Colonic mucosa (tissue), 4 donors: ENCODE measurements at regions not wholly inside any gene's neighbourhood (a gene's known extent, or its start where the extent isn't known, plus 50 kb on each side); places are given as distances from the start of the nearest gene placed in this dataset.

ENCODE experiments used
- DNase-seq: peaks from one replicate; pipeline ENCODE4 v3.0.0-alpha.2; 2020
- H3K27ac ChIP-seq: fragments of 200-600 bp; one replicate; pipeline ENCODE4 v1.8.0; 2021
- H3K27me3 ChIP-seq: fragments of 200-600 bp; one replicate; pipeline ENCODE4 v1.8.0; 2021
- H3K36me3 ChIP-seq: fragments of 200-600 bp; one replicate; pipeline ENCODE4 v1.8.0; 2021
- H3K4me1 ChIP-seq: fragments of 200-600 bp; one replicate; pipeline ENCODE4 v1.8.0; 2021; ENCODE audit warnings: mild to moderate bottlenecking
- H3K4me3 ChIP-seq: fragments of 200-600 bp; one replicate; pipeline ENCODE4 v1.8.0; 2021
- H3K9ac ChIP-seq, 2 donors: one replicate each; pipeline ENCODE4 v1.7.0; 2013; ENCODE audit warnings: control low read depth in 2 of 2, low read depth in 2 of 2, low read length in 2 of 2
- H3K9me3 ChIP-seq: fragments of 200-600 bp; one replicate; pipeline ENCODE4 v1.8.0; 2021
- intact Hi-C: fragments of 100-400 bp; cut with DNase I; formaldehyde crosslinking; loops from one replicate; pipeline ENCODE4 v1.14.1; 2022
- TF ChIP-seq, protein P1 (sequence below): fragments of 200-600 bp; IDR thresholded peaks from one replicate; pipeline ENCODE4 v1.8.0; 2022; ENCODE audit warnings: antibody characterized with exemption, mild to moderate bottlenecking
- donor health status: healthy.
- donor health status: DM: no; HTN: no; CAD: no.
- donor health status: DM: no; HTN: no; CAD: no.

DNA sequence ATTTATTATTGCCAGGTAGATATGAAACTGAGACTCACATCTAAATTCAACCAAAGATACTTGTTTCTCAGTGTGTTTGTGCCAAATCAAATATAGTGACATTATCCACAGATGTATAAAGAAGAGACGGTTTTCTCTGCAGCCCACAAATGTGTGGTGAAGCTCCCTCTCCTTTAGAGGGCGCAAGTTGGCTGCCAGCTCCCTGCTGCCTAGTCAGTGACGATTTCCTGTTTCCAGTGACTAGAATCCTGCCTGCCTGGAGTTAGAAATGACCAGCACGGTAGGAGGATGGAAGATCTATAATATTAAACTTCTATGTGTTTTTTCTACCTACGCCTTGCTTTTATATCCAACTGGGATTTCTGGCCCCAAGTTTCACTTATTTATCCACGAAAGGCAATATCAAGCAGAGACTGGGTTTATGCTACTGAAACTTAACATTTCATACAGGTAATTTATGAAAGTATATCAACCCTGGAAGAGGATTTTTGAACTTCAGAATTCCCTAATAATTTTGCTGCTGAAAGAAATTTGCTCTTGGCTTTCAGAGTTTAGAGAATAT lies 1793.7 kb upstream of the TENM3 start:
- no peak for DNase-seq
- Histone ChIP-seq H3K9ac (no peak overlapping the region), H3K27me3 (no peaks in the 10 kb centered on the region), H3K36me3 (no peaks in the 10 kb centered on the region), H3K9me3 (no peaks in the 10 kb centered on the region), H3K4me3 (no peak overlapping the region), H3K27ac (no peak overlapping the region), H3K4me1 (no peaks in the 10 kb centered on the region)
- TF ChIP-seq, protein P1, sequence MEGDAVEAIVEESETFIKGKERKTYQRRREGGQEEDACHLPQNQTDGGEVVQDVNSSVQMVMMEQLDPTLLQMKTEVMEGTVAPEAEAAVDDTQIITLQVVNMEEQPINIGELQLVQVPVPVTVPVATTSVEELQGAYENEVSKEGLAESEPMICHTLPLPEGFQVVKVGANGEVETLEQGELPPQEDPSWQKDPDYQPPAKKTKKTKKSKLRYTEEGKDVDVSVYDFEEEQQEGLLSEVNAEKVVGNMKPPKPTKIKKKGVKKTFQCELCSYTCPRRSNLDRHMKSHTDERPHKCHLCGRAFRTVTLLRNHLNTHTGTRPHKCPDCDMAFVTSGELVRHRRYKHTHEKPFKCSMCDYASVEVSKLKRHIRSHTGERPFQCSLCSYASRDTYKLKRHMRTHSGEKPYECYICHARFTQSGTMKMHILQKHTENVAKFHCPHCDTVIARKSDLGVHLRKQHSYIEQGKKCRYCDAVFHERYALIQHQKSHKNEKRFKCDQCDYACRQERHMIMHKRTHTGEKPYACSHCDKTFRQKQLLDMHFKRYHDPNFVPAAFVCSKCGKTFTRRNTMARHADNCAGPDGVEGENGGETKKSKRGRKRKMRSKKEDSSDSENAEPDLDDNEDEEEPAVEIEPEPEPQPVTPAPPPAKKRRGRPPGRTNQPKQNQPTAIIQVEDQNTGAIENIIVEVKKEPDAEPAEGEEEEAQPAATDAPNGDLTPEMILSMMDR: no peak
- intact Hi-C loops: no loop called here

DNA sequence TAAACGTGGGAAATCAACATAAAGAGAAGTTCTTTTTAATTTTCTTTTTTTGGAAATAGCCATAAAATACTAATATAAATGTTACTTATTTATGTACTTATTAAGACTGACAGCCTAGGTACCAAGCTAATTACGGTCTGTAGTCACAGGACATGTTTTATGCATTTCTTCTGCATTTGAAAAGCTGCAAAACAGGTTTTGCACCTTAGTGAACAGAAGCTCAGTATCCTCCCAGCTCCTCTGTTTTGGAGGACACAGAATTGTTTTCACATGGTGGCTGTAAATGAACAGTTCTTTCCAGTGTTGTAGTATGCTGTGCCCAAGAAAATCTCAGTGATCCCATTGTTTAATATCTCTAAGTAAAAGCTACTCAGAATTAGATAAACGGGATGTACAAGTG lies 1788.0 kb upstream of the TENM3 start:
- Histone ChIP-seq H3K27ac (no peak overlapping the region), H3K9me3 (no peaks in the 10 kb centered on the region), H3K4me1 (no peaks in the 10 kb centered on the region), H3K9ac (no peak overlapping the region), H3K27me3 (no peaks in the 10 kb centered on the region), H3K36me3 (no peaks in the 10 kb centered on the region), H3K4me3 (no peak overlapping the region)
- DNase-seq: no peak
- TF ChIP-seq, protein P1: no peak
- intact Hi-C loops: no loop called here

DNA sequence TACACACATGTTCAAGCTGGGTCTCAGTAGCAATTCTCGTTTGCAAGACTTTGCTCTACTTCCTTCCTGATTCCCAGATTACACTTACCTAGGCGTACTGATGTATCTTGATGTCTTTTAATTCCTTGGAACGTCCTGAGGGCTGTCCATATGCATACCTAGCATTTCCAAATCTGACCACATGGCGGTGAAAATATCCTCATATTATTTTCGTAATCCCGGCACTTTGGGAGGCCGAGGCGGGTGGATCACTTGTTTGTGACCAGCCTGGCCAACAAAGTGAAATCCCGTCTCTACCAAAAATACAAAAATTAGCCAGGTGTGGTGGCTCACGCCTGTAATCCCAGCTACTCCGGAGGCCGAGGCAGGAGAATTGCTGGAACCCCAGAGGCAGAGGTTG lies 1786.3 kb upstream of the TENM3 start:
- DNase-seq: no peak
- Histone ChIP-seq H3K36me3 (no peaks in the 10 kb centered on the region), H3K4me1 (no peaks in the 10 kb centered on the region), H3K4me3 (no peak overlapping the region), H3K27ac (no peak overlapping the region), H3K9ac (no peak overlapping the region), H3K9me3 (no peaks in the 10 kb centered on the region), H3K27me3 (no peaks in the 10 kb centered on the region)
- intact Hi-C loops: no loop called here
- TF ChIP-seq, protein P1: no peak

DNA sequence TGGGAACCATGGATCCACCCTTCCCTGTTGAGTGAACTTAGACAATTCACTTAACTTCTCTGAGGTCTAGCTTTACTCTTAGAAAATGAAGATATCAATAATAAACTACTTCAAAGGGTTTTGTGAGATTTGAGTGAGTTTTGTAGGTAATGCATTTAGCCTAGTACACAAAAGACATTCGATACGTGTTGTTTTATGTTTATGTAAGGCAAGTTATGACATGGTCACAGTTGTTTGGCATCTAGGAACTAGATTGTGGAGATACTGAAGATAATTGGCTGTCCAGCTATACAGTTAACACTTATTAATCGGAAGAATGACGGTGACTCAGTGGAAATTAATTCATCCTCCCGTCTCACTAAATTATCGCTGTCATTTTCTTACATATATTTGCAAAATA lies 1781.1 kb upstream of the TENM3 start:
- Histone ChIP-seq H3K27me3 (no peaks in the 10 kb centered on the region), H3K9me3 (no peaks in the 10 kb centered on the region), H3K4me3 (no peak overlapping the region), H3K4me1 (no peaks in the 10 kb centered on the region), H3K9ac (no peak overlapping the region), H3K27ac (no peak overlapping the region), H3K36me3 (no peaks in the 10 kb centered on the region)
- TF ChIP-seq, protein P1: no peak
- no peak for DNase-seq
- intact Hi-C loops: no loop called here

- no peaks in the 10 kb centered on the region for H3K9me3 ChIP-seq
- no peak overlapping the region for H3K27ac ChIP-seq
- H3K4me1 ChIP-seq: no peaks in the 10 kb centered on the region
- no peak overlapping the region for H3K9ac ChIP-seq
- H3K36me3 ChIP-seq: no peaks in the 10 kb centered on the region
- intact Hi-C loops: no loop called here
- H3K4me3 ChIP-seq: no peak overlapping the region
- H3K27me3 ChIP-seq: no peaks in the 10 kb centered on the region
- TF ChIP-seq, protein P1: no peak
- no peak for DNase-seq
Measured at GRCh38 chr4:180465364-180465763, 1777.8 kb upstream of the TENM3 start.
